ENCODE measurements at regions not wholly inside any gene's neighbourhood (a gene's known extent, or its start where the extent isn't known, plus 50 kb on each side); places are given as distances from the start of the nearest gene placed in this dataset.
A peak's percentile ranks its signal among the peaks of the same experiment; 100 is the strongest.

DNA sequence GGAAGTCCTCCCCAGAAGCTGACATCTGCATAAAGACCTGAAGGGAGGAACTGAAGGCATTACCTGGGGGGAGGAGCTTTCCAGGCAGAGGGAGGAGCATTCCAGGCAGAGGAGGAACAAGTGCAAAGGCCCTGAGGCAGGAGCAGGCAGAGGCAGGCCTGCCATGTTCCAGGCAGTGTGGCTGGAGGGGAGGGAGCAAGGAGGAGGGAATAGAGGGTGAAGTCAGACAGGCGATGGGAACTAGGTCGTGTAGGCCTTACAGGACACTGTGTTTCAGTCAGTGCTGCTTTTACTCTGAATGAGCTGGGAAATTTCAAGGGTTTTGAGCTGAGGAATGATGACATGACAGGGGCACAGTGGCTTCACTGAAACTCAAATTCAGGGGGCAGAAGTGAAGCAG is 292.7 kb downstream of the BCOR start:
- DNase-seq (ENCODE audit: low spot score): no peak

DNA sequence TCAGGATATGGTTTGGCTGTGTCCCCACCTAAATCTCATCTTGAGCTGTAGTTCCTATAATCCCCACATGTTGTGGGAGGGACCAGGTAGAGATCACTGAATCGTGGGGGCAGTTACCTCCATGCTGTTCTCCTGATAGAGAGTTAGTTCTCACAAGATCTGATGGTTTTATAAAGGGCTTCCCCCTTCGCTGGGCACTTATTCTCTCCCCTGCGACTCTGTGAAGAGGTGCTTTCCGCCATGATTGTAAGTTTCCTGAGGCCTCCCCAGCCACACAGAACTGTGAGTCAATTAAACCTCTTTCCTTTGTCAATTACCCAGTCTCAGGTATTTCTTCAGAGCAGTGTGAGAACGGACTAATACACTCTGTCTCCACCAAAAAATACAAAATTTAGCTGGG is 291.9 kb downstream of the BCOR start:
- DNase-seq (ENCODE audit: low spot score): no peak

GRCh38 chrX:39808471-39808917 is 289.3 kb downstream of the BCOR start:
- peak; percentile 76 for DNase-seq (ENCODE audit: low spot score)

GRCh38 chrX:39809331-39809730 is 288.4 kb downstream of the BCOR start:
- DNase-seq (ENCODE audit: low spot score): peak; percentile 64

DNA sequence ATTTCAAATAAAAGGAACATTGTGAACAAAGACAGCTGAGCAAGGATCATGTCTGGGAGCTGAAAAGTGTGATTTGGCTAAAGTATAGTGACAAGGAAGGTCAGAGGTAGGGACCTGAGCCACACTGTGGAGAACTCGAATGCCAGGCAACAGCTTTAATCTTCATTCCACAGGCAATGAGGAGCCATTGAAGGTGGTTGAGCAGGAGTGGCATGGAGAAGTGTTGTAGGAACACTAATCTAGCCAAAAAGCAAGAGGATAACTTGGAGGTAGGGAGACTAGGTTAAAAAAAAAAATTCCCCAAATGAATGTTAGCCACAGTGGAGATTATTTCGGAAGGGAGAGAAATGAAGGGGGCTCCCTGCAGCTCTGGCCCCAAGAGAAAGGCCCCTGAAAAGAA is 286.9 kb downstream of the BCOR start:
- DNase-seq (ENCODE audit: low spot score): no peak

DNA sequence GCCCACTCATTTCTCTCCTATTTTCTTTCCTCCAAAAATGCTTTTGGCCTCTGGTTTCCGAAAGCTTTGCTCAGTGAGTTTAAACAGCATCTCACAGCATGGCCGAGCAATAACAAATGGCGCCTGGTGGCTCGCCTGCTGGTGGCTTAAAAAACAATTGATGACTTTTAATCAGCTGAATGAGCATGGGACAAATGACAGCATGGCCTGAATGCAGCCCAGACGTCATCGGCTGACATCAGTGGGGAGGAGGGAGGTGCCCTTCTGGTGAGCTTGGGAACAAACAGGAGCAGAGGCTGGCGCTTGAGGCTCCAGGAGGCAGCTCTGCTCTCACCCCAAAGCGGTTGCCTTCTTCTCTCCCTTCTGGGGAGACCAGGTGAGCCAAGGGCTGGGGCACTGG is 286.4 kb downstream of the BCOR start:
- no peak for DNase-seq (ENCODE audit: low spot score)

GRCh38 chrX:39813631-39814277 is 284.0 kb downstream of the BCOR start:
- DNase-seq (ENCODE audit: low spot score): peak; percentile 52

DNA sequence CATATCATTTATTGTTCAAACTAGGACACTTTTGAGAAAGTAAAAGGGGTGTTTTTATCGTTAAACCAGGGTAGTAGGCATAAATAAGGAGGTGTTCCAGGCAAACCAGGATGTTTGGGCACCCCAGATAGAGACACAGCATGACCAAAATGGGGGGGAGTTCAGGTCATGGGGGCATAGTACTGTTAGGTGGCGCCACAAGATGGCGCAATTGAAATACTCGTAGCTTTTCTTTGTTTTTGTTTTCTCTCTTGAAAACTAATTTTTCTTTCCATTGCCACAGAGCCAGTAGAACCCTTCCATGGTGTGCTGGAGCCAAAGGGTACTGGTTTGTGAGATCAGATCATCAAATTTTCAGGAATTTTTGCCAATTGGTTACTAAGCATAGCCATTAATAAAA is 283.4 kb downstream of the BCOR start:
- peak; percentile 10 for DNase-seq (ENCODE audit: low spot score)

DNA sequence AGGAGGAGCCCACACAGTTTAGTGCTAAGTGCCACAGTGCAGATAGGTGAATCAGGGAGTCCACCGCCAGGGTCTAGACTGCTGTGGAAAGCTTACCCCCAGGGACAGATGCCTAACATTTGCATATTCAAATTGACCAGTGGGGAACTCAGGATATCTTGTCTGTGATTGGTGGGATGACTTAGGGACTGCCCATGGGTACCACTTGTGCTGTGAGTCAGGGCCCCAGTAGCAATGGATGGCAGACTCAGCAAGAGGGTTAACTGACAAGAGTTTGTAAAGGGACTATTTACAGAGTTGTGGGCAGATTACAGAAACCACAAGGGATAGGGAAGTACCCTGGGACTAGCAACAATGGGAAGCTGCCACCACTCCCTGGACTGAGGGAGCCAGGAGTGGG is 282.1 kb downstream of the BCOR start:
- DNase-seq (ENCODE audit: low spot score): no peak

GRCh38 chrX:39816871-39817731 is 280.7 kb downstream of the BCOR start:
- peak; percentile 50 for DNase-seq (ENCODE audit: low spot score)

DNA sequence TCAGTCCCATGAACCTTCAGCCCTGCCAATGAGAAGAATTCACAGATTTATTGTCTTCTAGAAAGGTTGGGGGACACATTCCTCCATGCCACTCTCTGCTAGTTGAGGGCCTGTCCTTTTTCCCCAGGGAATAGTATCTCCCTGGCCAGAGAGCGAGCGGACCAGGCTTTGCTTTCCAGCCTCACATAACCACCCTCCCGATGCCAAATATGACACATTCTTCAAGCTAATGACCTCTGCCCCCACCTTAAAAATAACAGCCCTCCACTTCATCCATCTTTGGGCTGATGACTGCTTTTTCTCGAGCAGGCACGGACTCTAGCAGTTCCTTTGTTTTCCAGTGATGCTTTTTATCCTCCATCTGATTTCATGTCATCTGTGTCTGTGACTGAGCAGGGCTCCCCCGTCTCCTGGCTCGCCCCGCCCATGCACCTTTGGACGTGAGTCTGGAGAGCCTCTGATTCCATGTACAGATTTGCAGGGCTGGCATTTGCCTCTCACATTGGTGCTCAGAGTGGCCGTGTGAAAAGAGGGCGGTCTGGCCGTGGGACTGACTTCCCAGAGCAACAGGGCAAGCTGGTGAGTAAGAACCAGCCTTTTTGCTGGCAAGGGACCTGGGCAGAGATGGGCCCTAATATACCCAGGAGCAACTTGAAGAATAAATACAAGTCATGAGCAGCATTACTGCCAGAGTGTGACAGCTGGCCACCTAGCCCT is 279.8 kb downstream of the BCOR start:
- no peak for DNase-seq (ENCODE audit: low spot score)

DNA sequence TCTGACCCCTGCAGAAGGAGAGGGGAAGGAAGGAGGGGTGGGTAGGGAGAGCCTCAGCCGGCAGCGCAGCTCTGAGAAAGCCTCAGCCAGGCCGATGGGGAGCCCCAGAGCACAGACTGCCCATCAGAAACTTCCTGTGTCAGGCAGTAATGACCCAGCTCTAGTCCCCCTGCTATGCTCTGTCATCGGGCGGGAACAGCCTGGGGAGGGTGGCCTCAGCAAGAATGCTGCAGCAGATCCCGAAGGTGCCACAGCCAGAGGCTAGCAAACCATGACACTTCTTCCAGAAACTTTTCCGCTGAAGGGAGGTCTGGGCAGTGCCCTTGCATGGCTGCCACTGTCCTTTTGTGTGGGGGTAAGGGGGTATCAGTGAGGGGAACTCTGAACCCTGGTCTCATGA is 279.0 kb downstream of the BCOR start:
- no peak for DNase-seq (ENCODE audit: low spot score)

- no peak for DNase-seq (ENCODE audit: low spot score)
Measured at GRCh38 chrX:39819921-39820849, 277.6 kb downstream of the BCOR start.

DNA sequence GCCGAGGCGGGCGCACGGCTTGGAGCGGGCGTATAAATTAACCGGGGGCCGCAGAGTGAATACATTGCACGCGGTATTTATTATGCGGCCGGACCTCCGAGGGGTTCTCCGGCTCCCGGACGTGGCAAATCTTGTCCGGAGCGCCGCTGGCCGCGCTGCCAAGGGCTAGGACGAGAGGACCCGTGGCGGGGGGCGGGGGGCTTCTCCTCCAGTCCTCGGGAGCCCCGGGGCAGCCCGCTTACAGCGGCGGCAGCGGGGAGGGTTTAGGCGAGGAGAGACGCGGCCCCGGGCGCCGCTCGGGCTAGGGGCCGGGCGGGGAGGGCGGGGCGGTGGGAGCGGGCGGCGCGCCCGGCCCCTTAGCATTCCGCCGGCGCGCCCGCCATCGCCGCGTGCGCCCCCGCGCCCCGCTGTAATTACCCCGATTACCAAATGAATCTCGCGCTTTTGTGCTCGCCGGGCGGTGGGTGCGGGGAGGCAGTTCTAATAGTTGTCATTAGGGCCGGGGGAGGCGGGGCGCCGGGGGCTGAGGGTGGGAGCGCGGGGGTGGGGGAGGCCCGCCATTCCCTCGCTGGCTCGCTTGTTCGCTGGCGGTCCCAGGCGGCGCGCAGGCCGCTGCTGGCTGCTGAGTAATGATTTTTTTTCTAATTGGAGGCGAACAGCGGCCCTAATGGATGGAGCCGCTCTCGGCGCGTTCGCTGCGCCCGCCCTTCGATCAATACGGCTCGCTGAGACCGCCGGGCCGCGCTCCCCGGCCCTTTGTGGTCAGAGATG is 276.6 kb downstream of the BCOR start:
- DNase-seq (ENCODE audit: low spot score): peak; percentile 32

- no peak for DNase-seq (ENCODE audit: low spot score)
Measured at GRCh38 chrX:39821709-39822095, 276.1 kb downstream of the BCOR start.

GRCh38 chrX:39822133-39822748 is 275.5 kb downstream of the BCOR start:
- DNase-seq (ENCODE audit: low spot score): no peak

DNA sequence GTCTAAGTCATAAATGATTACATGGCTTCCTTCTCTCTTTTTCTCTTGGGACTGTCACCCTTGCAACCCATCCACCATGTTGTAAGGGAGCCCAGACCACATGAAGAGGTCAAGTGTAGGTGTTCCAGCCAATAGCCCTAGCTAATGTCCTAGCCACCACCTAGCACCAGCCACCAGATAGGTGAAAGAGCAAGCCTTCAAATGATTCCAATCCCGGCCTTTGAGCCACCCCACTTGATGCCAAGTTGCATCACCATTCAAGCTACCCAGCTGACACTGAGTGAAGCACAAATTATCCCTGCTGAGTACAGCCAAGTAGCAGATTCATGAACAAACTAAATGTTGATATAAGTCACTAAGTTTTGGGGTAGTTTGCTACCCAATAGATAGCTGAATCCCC is 274.3 kb downstream of the BCOR start:
- DNase-seq (ENCODE audit: low spot score): no peak

GRCh38 chrX:39823854-39824253 is 273.9 kb downstream of the BCOR start:
- DNase-seq (ENCODE audit: low spot score): no peak

- no peak for DNase-seq (ENCODE audit: low spot score)
Measured at GRCh38 chrX:39826813-39827543, 270.8 kb downstream of the BCOR start.

DNA sequence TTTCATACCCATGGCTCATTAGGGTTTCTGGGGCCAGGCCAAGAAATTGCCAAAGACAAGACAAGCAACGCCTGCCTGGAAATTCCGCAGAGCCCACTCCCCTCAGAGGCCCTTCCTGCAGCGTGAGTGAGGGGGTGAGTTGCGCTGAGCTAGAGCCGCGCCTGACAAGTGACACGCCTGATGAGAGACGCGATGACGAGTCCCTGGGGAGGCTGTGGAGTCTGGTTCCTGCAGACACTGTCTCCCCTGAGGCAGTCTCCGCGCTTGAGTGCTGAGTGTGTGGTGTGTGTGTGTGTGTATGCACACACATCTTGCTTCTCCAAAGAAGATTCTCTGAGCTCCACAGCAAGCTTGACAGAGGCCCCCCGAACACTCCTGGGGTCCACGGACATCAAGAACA is 269.8 kb downstream of the BCOR start:
- DNase-seq (ENCODE audit: low spot score): no peak
